SK-N-SH treated with all-trans-retinoic acid at 6 μM for 48 hours (cell line): ENCODE measurements at regions not wholly inside any gene's neighbourhood (a gene's known extent, or its start where the extent isn't known, plus 50 kb on each side); places are given as distances from the start of the nearest gene placed in this dataset.

Source experiments
- ARNTL ChIP-seq: fragments of 450-650 bp; formaldehyde crosslinking; IDR thresholded peaks from 2 replicates; pipeline ENCODE4 v1.5.0; 2020; ENCODE audit warnings: low read depth, mild to moderate bottlenecking, moderate library complexity, borderline replicate concordance
- ISL1 ChIP-seq: fragments of 250-450 bp; sonication (Bioruptor Pico); IDR thresholded peaks from 2 replicates; pipeline ENCODE4 v2.1.2; 2022; ENCODE audit warnings: mild to moderate bottlenecking, moderate library complexity
- ZFP3 ChIP-seq: fragments of 250-450 bp; sonication (Bioruptor Pico); IDR thresholded peaks from 2 replicates; pipeline ENCODE4 v1.5.0; 2020; ENCODE audit warnings: mild to moderate bottlenecking, moderate library complexity

DNA sequence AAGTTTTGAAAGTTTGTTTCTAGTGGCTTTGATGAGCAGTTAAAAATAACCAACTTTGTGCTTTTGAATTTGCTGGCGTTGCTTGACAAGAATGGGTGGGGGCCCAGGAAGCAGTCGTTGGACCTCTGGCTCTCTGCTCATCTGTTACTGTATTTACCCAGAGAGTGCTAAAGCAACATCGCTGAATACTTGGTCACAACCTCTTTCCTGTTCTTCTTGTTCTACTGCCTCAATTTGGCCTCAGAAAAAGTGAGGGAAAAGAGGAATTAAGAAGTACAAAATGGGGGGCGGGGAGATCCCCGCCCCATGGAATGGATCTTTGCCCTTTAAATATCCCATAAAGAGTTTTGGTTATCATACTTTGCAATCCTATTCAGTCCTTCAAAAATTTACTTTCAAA is 221.5 kb upstream of the G2E3 start:
- no peak for TF ChIP-seq ARNTL (CRISPR knock-in tag)
- TF ChIP-seq ISL1 = no peak
- no peak for TF ChIP-seq ZFP3 (CRISPR knock-in tag)
